Loucy (cell line): ENCODE measurements at regions not wholly inside any gene's neighbourhood (a gene's known extent, or its start where the extent isn't known, plus 50 kb on each side); places are given as distances from the start of the nearest gene placed in this dataset.

Experiments
- CTCF ChIP-seq: fragments of 200-600 bp; sonication (generic); conservative IDR thresholded peaks from 2 replicates; pipeline ENCODE4 v1.5.1; 2014; ENCODE audit warnings: mild to moderate bottlenecking, antibody characterized with exemption, low read length
- EZH2phosphoT487 ChIP-seq: fragments of 200-600 bp; IDR thresholded peaks from 2 replicates; pipeline ENCODE4 v1.6.1; 2018; ENCODE audit warnings: antibody characterized with exemption, mild to moderate bottlenecking, moderate library complexity, borderline replicate concordance

- TF ChIP-seq CTCF (peak; percentile 91), EZH2phosphoT487 (no peak)
Measured at GRCh38 chr3:28667646-28668621, 319.3 kb upstream of the AZI2 start.
